SW 1271 (cell line): ENCODE measurements at regions not wholly inside any gene's neighbourhood (a gene's known extent, or its start where the extent isn't known, plus 50 kb on each side); places are given as distances from the start of the nearest gene placed in this dataset.
"Not testable (repeated sequence)": the region's sequence is repeated elsewhere in the genome, so short reads cannot be mapped to it uniquely, and the experiment has no call there.

ENCODE experiments used
- DNase-seq, 2 experiments: peaks; one replicate each; lab custom pipeline; 2025; lab: John Stamatoyannopoulos, UW

GRCh38 chr20:55937283-55937682, 68.0 kb downstream of the CBLN4 start:
- no peak for DNase-seq

GRCh38 chr20:55936209-55936595, 69.1 kb downstream of the CBLN4 start:
- no peak for DNase-seq

- no peak for DNase-seq
These were observed 69.7 kb downstream of the CBLN4 start for GRCh38 chr20:55935448-55936208.

- no peak for DNase-seq
These were observed 71.2 kb downstream of the CBLN4 start for GRCh38 chr20:55934146-55934545.

- DNase-seq: not testable (repeated sequence)
These were observed 74.4 kb downstream of the CBLN4 start for GRCh38 chr20:55930876-55931275.

GRCh38 chr20:55928266-55928665, 77.1 kb downstream of the CBLN4 start:
- no peak for DNase-seq

GRCh38 chr20:55919956-55920355, 85.4 kb downstream of the CBLN4 start:
- no peak for DNase-seq

GRCh38 chr20:55919319-55919718, 86.0 kb downstream of the CBLN4 start:
- no peak for DNase-seq

GRCh38 chr20:55918471-55918870, 86.8 kb downstream of the CBLN4 start:
- no peak for DNase-seq

- DNase-seq: no peak
These were observed 112.3 kb downstream of the CBLN4 start for GRCh38 chr20:55893031-55893430.

- DNase-seq: no peak
These were observed 116.6 kb downstream of the CBLN4 start for GRCh38 chr20:55888685-55889084.

GRCh38 chr20:55882910-55883309, 122.4 kb downstream of the CBLN4 start:
- DNase-seq: no peak

GRCh38 chr20:55882286-55882685, 123.0 kb downstream of the CBLN4 start:
- DNase-seq: no peak

GRCh38 chr20:55881204-55881603, 124.1 kb downstream of the CBLN4 start:
- DNase-seq: no peak

- no peak for DNase-seq
These were observed 125.0 kb downstream of the CBLN4 start for GRCh38 chr20:55880361-55880760.

- DNase-seq: no peak
These were observed 150.3 kb downstream of the CBLN4 start for GRCh38 chr20:55855052-55855451.

GRCh38 chr20:55830121-55830827, 175.0 kb downstream of the CBLN4 start:
- no peak for DNase-seq

- DNase-seq: no peak
These were observed 200.2 kb downstream of the CBLN4 start for GRCh38 chr20:55805138-55805537.

- DNase-seq: no peak
These were observed 204.6 kb downstream of the CBLN4 start for GRCh38 chr20:55800552-55801245.

GRCh38 chr20:55793986-55794385, 211.3 kb downstream of the CBLN4 start:
- no peak for DNase-seq

GRCh38 chr20:55792049-55792448, 213.3 kb downstream of the CBLN4 start:
- no peak for DNase-seq

GRCh38 chr20:55790178-55790577, 215.1 kb downstream of the CBLN4 start:
- no peak for DNase-seq

- DNase-seq: no peak
These were observed 221.3 kb downstream of the CBLN4 start for GRCh38 chr20:55784036-55784435.
